GM18870 (cell line): ENCODE measurements at regions not wholly inside any gene's neighbourhood (a gene's known extent, or its start where the extent isn't known, plus 50 kb on each side); places are given as distances from the start of the nearest gene placed in this dataset.

Source experiments
- ATAC-seq: cut with Tn5 transposase; IDR thresholded peaks from one replicate; pipeline ENCODE4 v1.9.1; 2021; ENCODE audit warnings: moderate library complexity; ENCODE audit not compliant: unreplicated experiment

DNA sequence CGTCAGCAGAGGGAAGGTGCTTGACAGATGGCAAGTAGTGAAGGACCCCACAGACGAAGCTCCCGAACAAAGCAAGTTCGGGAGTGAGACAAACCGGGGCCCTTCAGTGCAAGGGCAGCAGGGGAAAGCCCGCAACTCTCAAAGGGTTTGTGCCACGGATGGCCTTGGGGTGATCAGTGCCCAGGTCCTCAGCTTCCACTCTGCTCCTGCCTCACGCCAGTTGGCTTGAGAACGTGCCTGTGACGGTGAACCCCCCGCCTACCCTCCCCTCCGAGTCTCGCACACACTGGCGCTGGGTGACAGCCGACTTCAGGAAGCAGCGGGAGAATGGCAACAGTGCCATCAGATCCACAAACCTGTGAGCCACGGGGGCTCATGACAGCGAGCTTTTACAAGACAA is 56.8 kb upstream of the SALL3 start:
- no peak for ATAC-seq

DNA sequence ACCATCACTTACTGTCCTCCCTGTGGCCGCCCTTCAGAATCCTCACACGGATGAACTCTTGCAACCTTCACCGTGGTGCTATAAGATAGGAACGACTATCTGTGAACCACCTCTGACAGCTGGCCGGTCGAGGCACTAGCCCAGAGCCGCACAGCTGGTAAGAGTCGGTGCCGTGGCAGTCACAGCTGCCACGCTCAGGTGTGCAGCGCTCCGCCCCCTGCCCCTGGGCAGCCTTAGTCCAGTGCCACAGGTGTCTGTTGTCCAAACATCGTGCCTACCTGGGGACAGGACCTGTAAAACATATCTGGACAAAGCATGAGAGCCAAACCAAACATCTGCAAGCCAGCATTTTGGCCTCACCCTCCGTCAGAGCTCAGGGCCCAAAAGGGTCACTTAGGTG is 55.3 kb upstream of the SALL3 start:
- no peak for ATAC-seq

DNA sequence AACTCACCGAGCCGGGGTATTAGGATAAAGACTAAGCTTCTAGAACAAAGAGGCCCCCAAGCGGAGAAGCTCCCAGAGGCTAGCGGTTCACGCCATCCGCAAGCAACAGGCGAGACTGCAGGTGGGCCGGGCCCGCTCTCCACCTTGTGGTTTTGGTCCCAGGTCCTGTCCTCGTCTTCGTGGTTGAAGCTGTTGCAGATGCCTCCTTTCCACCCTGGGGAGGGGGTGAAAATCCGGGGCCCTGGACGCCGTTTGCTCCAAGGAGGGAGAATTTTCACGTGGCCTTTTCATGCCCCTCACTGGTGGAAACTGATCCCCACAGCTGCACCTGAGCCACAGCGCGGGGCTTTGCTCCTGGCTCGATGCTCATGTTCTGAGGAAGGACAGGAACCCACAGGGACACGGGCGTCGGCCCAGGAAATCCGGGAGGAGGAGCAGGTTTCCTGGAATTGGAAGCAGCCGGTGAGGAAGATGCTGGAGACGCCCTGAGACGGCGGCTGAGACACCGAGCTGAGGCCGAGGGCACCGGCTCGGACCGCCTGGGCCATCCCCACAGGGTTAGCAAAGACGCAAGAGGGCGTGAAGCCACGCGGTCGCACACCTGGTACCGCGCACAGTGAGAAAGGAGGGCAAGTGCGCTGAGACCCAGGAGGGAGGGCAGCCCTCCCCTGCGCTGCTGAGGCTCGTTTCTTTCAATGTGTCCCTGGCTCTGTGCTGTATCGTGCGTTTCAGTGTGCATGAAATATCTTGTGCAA is 54.7 kb upstream of the SALL3 start:
- ATAC-seq = no peak

DNA sequence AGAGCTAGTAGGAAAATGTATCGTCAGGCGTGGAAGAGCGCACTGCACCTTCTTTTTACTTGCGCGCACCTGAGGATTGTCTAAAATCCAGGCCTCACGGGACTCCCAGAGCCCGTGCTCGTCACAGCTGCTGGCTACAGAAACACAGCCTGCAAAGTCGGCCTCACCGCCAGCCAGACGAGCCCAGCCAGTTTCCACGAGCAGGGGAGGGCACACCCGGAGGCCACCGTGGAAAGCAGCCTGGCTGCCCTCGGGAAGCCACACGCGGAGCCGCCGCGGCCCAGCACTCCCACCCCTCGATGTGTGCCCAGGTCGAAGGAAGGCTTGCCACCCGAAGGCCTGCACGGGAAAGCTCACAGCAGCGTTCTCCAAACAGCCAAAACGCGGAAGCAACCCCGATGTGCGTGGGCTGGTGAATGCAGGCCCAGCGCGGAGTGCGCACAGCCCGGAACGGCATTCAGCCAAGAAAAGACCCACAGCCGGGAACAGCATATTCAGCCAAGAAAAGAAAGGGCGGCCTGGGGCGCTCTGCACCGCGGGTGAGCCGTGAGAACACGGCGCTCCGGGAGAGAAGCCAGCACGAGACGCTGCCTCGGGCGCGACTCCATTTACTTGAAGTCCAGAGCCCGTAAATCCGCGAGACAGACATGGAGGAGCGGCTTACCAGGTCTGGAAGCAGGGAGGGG is 53.9 kb upstream of the SALL3 start:
- no peak for ATAC-seq

DNA sequence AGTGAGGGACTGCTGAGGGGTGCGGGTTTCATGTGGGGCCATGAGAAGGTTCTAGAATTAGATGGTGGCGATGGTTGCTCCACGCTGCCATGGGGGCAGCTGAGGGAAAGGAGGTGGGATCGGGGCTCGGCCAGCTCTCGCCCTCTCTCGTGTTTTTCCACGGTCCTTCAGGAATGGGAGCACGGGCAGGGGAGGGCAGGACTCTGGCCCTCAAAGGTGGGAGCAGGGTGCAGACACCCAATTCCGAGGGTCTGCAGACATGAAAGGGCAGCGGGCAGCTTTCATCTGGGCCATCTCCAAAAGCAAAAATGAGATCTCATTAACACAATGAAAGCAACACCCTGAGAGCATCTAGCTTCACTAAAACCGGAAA is 53.4 kb upstream of the SALL3 start:
- no peak for ATAC-seq

DNA sequence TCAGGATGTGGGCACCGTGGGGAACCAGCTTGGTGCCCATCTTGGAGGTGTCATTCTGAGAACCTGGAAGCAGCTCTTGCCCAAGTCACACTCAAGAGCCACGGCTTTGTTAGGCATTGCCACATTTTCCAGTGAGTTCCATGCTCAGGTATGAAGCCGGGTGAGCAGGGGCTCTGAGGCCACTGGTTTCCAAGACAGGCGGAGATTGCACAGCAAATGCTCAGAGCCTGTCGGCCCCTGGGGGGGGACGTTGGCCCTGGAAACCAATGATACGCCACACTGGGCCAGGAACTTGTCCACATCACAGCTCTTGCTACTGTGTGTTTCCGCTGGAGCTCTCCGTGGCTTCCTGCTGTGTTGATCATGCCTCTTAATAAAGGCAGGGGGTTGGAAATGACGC is 52.5 kb upstream of the SALL3 start:
- no peak for ATAC-seq

DNA sequence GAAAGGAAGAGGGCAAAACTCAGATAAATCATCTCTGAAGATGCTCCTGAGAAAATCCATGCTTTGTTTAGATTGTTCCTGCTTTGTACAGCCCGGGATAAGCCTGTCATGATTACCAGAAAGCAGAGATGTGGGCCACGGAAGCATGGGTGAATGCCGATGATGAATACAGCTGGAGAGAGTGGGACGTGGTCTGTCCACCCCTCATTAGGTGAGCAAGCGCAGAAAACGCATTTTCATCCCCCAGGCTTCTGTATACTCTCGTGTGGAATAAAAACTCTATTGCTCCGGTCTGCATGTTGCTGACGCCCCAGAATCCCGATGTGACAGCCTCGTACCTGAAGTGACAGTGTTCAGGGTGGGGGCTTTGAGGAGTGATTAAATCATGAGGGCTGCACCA is 52.0 kb upstream of the SALL3 start:
- no peak for ATAC-seq

DNA sequence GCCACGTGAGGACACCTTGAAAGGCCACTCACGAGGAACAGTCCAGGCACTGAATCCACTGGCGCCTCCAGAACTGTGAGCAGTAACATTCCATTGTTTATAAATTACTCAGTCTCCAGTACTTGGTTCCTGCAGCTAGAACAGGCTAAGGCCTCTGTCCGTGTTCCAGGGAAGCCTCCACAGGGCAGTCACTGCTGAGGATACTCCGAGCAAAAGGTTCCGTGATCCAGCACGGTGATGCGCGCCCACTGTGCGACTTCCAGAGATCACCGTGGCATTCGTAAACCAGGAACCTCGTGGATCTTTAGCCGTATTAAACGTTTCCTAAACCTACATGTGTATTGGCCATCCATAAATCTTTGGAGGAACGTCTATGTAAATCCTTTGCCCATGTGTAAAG is 51.5 kb upstream of the SALL3 start:
- no peak for ATAC-seq

DNA sequence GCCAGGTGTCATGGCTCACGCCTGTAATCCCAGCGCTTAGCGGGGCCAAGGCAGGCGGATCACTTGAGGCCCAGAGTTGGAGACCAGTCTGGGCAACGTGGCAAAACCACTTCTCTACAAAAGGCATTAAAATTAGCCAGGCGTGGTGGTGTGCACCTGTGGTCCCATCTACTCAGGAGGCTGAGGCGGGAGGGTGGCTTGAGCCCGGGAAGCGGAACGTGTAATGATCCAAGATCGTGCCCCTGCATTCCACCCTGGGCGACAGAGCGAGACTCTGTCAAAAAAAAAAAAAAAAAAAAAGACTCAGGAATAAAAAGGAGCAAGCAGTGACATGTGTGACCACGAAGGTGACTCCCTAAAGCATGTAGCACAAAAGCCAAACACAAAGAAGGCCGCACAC is 50.1 kb upstream of the SALL3 start:
- ATAC-seq = no peak
